Transverse colon (tissue), 4 donors: ENCODE measurements at regions not wholly inside any gene's neighbourhood (a gene's known extent, or its start where the extent isn't known, plus 50 kb on each side); places are given as distances from the start of the nearest gene placed in this dataset.
A peak's percentile ranks its signal among the peaks of the same experiment; 100 is the strongest.

Experiments used
- DNase-seq: peaks from one replicate; pipeline ENCODE4 v3.0.0-alpha.2; 2019
- H3K27ac ChIP-seq, 4 donors: fragments of 200-600 bp; sonication (generic); 2 replicates each; pipeline ENCODE4 v1.5.1; 2016 to 2018; ENCODE audit warnings: inconsistent platforms in 4 of 4
- H3K27me3 ChIP-seq: fragments of 200-600 bp; sonication (generic); 2 replicates; pipeline ENCODE4 v1.5.1; 2017; ENCODE audit warnings: inconsistent platforms
- H3K36me3 ChIP-seq, 4 donors: fragments of 200-600 bp; sonication (generic); 2 replicates each; pipeline ENCODE4 v1.5.1; 2017 to 2019; ENCODE audit warnings: inconsistent platforms in 4 of 4
- H3K4me1 ChIP-seq, 4 donors: fragments of 200-600 bp; sonication (generic); 2 replicates each; pipeline ENCODE4 v1.5.1; 2017 to 2020; ENCODE audit warnings: inconsistent platforms in 4 of 4
- H3K4me3 ChIP-seq, 4 donors: fragments of 200-600 bp; sonication (generic); 1 replicate in 1 of 4; 2 replicates in 3 of 4; pipeline versions ENCODE4 v1.5.1 to v1.6.1; 2017 to 2019; ENCODE audit warnings: inconsistent platforms in 4 of 4
- H3K9me3 ChIP-seq, 2 donors: fragments of 200-600 bp; sonication (generic); 2 replicates each; pipeline ENCODE4 v1.5.1; 2017 to 2019; ENCODE audit warnings: inconsistent platforms in 2 of 2
- CTCF ChIP-seq, 5 experiments: fragments of 200-600 bp in 3 of 5; fragments of 450-650 bp in 2 of 5; sonication (generic) in 3 of 5; IDR thresholded peaks; 1 replicate in 2 of 5; 2 replicates in 3 of 5; pipeline ENCODE4 v1.5.1; 2016 to 2017; ENCODE audit warnings: antibody characterized with exemption in 5 of 5, inconsistent platforms in 3 of 5, mild to moderate bottlenecking in 2 of 5, moderate library complexity in 1 of 5
- EP300 ChIP-seq: sonication (generic); formaldehyde crosslinking; IDR thresholded peaks from one replicate; pipeline ENCODE4 v1.6.1; 2017; ENCODE audit warnings: antibody characterized with exemption, low read depth
- POLR2A ChIP-seq: fragments of 450-650 bp; IDR thresholded peaks from one replicate; pipeline ENCODE4 v1.6.1; 2016; ENCODE audit warnings: antibody characterized with exemption, mild to moderate bottlenecking, moderate library complexity
- POLR2AphosphoS5 ChIP-seq, 3 donors: sonication (generic); formaldehyde crosslinking; IDR thresholded peaks; one replicate each; pipeline ENCODE4 v1.6.1; 2016; ENCODE audit warnings: antibody characterized with exemption in 3 of 3
- WGBS, 2 donors: methylation state at CpG; one replicate each; pipeline ENCODE4 v1.1.5; 2018; ENCODE audit warnings: low coverage in 1 of 2; 5-methylcytosine and 5-hydroxymethylcytosine counted together
- in situ Hi-C, 4 donors: fragments of 200-750 bp; cut with MboI; loops; one replicate each; pipeline versions ENCODE4 v1.15.0 to v1.15.1; 2017; ENCODE audit warnings: low sequenced_read_pairs in 3 of 4, low pct_ligation_motif_present in 1 of 4, low pct_unique_long_range_greater_than_20kb in 1 of 4
- intact Hi-C: fragments of 100-400 bp; cut with DNase I; formaldehyde crosslinking; loops from one replicate; pipeline ENCODE4 v1.15.1; 2023; ENCODE audit warnings: low total_unique reads

GRCh38 chr12:92608151-92609091, 94.4 kb upstream of the PLEKHG7 start:
- Histone ChIP-seq H3K9me3 (no peaks in the 10 kb centered on the region), H3K4me3 (no peak overlapping the region), H3K36me3 (no peaks in the 10 kb centered on the region), H3K4me1 (peaks cover 0 to 4% (median 1%) of the 10 kb centered on the region in 4 donors), H3K27me3 (no peaks in the 10 kb centered on the region), H3K27ac (no peak overlapping the region)
- intact Hi-C loops: no loop called here
- TF ChIP-seq CTCF (IDR thresholded peaks at IDR 0.05) (peak in 4 of 5 experiments; percentile 41 to 58 (median 52)), EP300 (no peak)
- no peak for DNase-seq
- in situ Hi-C loops: no loop called here
- WGBS, 2 donors: 39% methylated on average over 7 to 8 of the region's 8 CpGs

- in situ Hi-C loops: no loop called here
- TF ChIP-seq EP300: no peak
- no peak for TF ChIP-seq POLR2AphosphoS5 (IDR thresholded peaks at IDR 0.05)
- TF ChIP-seq CTCF (IDR thresholded peaks at IDR 0.05): no peak
- no peak for TF ChIP-seq POLR2A
- intact Hi-C loops: no loop called here
- peaks cover 0 to 4% (median 1%) of the 10 kb centered on the region in 4 donors for H3K4me1 ChIP-seq
- H3K4me3 ChIP-seq: no peak overlapping the region
- no peaks in the 10 kb centered on the region for H3K27me3 ChIP-seq
- WGBS, 2 donors: 76 to 100% methylated on average over 2 of the region's 2 CpGs
- DNase-seq: no peak
- no peaks in the 10 kb centered on the region for H3K9me3 ChIP-seq
- no peaks in the 10 kb centered on the region for H3K36me3 ChIP-seq
- no peak overlapping the region for H3K27ac ChIP-seq
Observed at GRCh38 chr12:92606956-92607355, 95.8 kb upstream of the PLEKHG7 start.

GRCh38 chr12:92605621-92606170, 97.1 kb upstream of the PLEKHG7 start:
- H3K4me1 ChIP-seq: peaks cover 0 to 4% (median 1%) of the 10 kb centered on the region in 4 donors
- peaks cover 0 to 1% of the 10 kb centered on the region in 2 donors for H3K9me3 ChIP-seq
- in situ Hi-C loops: no loop called here
- intact Hi-C loops: no loop called here
- TF ChIP-seq CTCF (IDR thresholded peaks at IDR 0.05): no peak
- TF ChIP-seq POLR2A: no peak
- no peak for TF ChIP-seq POLR2AphosphoS5 (IDR thresholded peaks at IDR 0.05)
- H3K4me3 ChIP-seq: no peak overlapping the region
- H3K27me3 ChIP-seq: no peaks in the 10 kb centered on the region
- no peaks in the 10 kb centered on the region for H3K36me3 ChIP-seq
- DNase-seq: no peak
- H3K27ac ChIP-seq: no peak overlapping the region
- WGBS, 2 donors: 65 to 85% methylated on average over 3 of the region's 3 CpGs

GRCh38 chr12:92604786-92605185, 98.0 kb upstream of the PLEKHG7 start:
- intact Hi-C loops: loop anchor here (5.0 kb wide), 1 partner anchor 97 kb away; no protein-coding TSS in a partner anchor
- in situ Hi-C loops: no loop called here
- no peak for DNase-seq

More at GRCh38 chr12:92604786-92605185, 98.0 kb upstream of the PLEKHG7 start:
- H3K36me3 ChIP-seq: no peaks in the 10 kb centered on the region
- H3K27me3 ChIP-seq: no peaks in the 10 kb centered on the region
- H3K4me1 ChIP-seq: peaks cover 0 to 4% (median 1%) of the 10 kb centered on the region in 4 donors
- no peak for TF ChIP-seq POLR2AphosphoS5 (IDR thresholded peaks at IDR 0.05)
- TF ChIP-seq CTCF (IDR thresholded peaks at IDR 0.05): no peak
- TF ChIP-seq POLR2A: no peak
- no peak for TF ChIP-seq EP300
- H3K9me3 ChIP-seq: peaks cover 0 to 9% of the 10 kb centered on the region in 2 donors
- no peak overlapping the region for H3K27ac ChIP-seq
- H3K4me3 ChIP-seq: no peak overlapping the region
